RWPE1 (cell line): ENCODE measurements at regions not wholly inside any gene's neighbourhood (a gene's known extent, or its start where the extent isn't known, plus 50 kb on each side); places are given as distances from the start of the nearest gene placed in this dataset.

Source experiments
- CTCF ChIA-PET: fragments of 350-600 bp; sonication (Branson Sonifier 250); formaldehyde crosslinking; extraction: SDS; loops from one replicate; lab custom pipeline; 2021; lab: Yijun Ruan, JAX
- POLR2A ChIA-PET: fragments of 400-600 bp; formaldehyde crosslinking; extraction: SDS; loops from one replicate; lab custom pipeline; 2020; ENCODE audit warnings: antibody characterized with exemption; ENCODE audit not compliant: low non-redundant PET; lab: Yijun Ruan, JAX
- DNase-seq: peaks from one replicate; pipeline ENCODE4 v3.0.0; 2012; ENCODE audit warnings: low spot score
- H3K27ac ChIP-seq: fragments of 450-650 bp; 2 replicates; pipeline ENCODE4 v1.5.1; 2017
- TF ChIP-seq, protein P1 (sequence below): fragments of 450-650 bp; conservative IDR thresholded peaks from 2 replicates; pipeline ENCODE4 v1.5.1; 2017; ENCODE audit warnings: low read depth, mild to moderate bottlenecking

DNA sequence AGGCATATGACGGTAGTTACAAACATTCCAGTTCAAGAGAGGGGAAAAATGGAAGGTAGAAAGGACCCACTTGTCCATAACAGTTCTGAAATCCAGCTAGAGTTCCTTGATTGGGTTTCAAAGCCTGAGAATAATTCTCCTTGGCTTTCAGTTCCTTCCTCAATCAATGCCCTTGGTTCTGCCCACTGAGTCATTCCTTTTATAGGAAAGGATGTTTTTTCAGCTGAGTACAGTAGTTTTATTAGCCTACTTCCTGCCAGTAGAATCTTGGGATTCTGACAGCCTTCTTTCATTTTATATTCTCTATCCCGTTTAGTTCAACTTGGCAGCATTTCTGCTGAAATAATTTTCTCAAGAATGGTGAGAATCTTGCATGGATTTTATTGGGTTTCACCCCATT is 386.9 kb upstream of the SMC2 start:
- POLR2A ChIA-PET = no interaction called here
- DNase-seq = no peak
- TF ChIP-seq, protein P1, sequence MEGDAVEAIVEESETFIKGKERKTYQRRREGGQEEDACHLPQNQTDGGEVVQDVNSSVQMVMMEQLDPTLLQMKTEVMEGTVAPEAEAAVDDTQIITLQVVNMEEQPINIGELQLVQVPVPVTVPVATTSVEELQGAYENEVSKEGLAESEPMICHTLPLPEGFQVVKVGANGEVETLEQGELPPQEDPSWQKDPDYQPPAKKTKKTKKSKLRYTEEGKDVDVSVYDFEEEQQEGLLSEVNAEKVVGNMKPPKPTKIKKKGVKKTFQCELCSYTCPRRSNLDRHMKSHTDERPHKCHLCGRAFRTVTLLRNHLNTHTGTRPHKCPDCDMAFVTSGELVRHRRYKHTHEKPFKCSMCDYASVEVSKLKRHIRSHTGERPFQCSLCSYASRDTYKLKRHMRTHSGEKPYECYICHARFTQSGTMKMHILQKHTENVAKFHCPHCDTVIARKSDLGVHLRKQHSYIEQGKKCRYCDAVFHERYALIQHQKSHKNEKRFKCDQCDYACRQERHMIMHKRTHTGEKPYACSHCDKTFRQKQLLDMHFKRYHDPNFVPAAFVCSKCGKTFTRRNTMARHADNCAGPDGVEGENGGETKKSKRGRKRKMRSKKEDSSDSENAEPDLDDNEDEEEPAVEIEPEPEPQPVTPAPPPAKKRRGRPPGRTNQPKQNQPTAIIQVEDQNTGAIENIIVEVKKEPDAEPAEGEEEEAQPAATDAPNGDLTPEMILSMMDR = no peak
- no peak overlapping the region for H3K27ac ChIP-seq
- CTCF ChIA-PET = no interaction called here

DNA sequence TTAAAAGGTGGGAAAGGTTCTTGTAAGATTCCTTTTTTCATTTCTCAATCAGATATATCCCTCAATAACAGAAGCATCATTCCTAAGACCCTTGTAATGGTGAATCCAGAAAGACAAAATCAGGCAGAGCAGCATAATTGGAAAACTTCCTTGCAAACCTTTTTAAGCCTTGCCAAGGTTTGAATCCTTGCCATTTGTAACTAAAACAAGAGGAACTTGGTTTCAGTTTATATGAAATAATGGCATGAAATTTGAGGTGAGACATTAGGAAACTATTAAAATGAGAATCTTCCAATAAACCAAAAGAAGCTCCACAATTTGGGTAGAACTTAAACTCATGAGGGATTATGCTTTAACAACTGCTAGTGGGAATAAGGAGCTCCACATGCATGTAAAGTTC is 384.7 kb upstream of the SMC2 start:
- no peak for DNase-seq
- no peak overlapping the region for H3K27ac ChIP-seq
- CTCF ChIA-PET = interaction anchor here (0.6 kb wide), 1 partner anchor 52 kb away, joined by 3 read pairs; no protein-coding TSS in a partner anchor
- POLR2A ChIA-PET = no interaction called here
- TF ChIP-seq, protein P1 = no peak

DNA sequence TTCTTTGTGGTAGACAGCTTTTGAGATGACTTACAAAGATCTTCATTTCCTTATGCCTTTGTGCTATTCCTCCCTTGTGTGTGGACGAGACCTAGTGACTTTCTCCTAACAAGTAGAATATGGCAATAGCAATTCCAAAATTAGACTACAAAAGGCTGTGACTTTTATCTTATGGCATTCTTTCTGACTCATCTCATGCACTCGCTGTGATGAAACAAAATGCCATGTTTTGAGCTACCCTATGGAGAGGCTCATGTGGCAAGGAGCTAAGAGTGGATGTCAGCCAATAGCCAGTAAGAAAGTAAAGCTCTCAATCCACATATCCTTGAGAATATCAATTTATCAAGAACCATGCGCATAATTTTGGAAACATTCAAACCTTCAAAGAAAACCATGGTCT is 380.5 kb upstream of the SMC2 start:
- DNase-seq = no peak
- CTCF ChIA-PET = no interaction called here
- TF ChIP-seq, protein P1 = no peak
- H3K27ac ChIP-seq = no peak overlapping the region
- POLR2A ChIA-PET = no interaction called here

DNA sequence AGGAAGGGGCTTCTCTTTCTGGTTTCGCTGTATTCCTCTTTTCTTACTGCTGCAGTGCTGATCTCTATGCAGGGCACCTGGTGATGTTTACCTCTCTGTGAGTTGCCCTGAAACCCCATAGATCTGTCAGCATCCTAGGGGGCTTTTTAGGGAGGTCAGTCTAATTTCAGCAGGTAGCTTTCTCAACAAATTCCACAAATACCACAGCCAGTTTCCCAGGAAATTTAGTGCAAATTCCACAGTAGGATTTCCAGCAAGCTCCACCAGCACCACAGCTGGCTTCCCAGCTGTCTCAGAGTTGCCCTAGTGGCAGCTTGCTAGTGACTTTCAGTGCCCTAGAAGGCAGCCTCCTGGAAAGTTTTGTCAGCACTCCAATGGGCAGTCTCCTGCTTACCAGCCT is 379.1 kb upstream of the SMC2 start:
- ChIA-PET POLR2A (no interaction called here), CTCF (interaction anchor here (0.6 kb wide), 1 partner anchor 379 kb away, joined by 3 read pairs; the partner anchor contains the start of gene SMC2)
- TF ChIP-seq, protein P1 = no peak
- DNase-seq = no peak
- no peak overlapping the region for H3K27ac ChIP-seq

DNA sequence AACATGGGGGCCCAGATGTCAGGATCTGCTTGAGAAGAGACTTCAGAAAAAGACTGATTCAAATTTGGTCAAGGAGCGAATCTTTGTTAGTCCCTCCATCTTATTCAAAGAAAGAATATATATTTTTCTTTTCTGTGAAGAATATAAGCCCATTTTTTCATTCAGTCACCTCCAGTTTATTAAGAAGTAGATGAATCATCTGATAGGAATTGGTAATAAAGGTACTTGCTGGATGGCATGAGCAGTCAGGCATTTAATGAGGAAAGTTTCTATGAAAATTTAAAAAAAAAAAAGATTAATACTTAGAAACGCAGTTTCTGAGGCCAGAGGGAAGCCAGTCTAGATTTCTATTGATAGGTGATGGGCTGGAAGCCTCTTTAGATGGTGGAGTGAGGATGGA is 373.1 kb upstream of the SMC2 start:
- ChIA-PET CTCF (no interaction called here), POLR2A (no interaction called here)
- no peak for DNase-seq
- no peak overlapping the region for H3K27ac ChIP-seq
- TF ChIP-seq, protein P1 = no peak

DNA sequence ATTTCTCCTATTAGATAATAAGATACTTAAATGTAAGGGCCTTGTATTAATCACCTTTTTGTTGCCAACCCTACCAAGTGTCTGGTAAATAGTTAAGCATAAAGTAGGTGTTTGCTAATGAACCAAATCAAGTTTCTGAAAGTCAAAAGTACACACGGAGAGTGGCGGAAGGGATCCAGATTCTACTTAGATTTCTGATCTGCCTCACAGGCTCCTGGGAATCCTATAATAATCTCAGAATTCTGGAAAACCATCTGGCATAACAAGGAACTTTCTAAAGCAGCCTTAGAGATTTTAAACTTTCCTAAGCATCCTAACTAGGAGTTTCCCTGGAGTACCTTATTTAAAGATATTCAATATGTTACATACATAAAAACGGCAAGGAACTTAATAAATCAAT is 363.2 kb upstream of the SMC2 start:
- H3K27ac ChIP-seq = no peak overlapping the region
- TF ChIP-seq, protein P1 = no peak
- no peak for DNase-seq
- ChIA-PET POLR2A (no interaction called here), CTCF (no interaction called here)

DNA sequence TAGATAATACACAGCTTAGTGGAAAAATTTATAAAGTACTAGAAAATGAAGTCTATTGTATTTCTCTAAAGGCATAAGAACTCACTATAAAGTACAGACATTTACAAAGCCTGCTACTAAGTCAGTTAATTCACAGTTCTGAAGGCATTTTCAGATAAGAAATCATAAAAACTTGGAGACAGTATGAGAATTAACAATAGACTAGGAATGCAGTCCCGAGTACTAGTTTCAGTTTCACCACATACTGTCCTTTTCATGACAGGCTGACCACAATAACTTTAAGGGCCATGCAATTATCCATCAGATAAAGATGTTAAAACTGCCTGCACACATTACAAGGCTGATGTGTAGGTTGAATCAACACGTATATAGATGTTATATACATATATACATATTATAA is 362.6 kb upstream of the SMC2 start:
- TF ChIP-seq, protein P1 = no peak
- no peak overlapping the region for H3K27ac ChIP-seq
- ChIA-PET CTCF (no interaction called here), POLR2A (no interaction called here)
- DNase-seq = no peak
